ENCODE measurements at regions not wholly inside any gene's neighbourhood (a gene's known extent, or its start where the extent isn't known, plus 50 kb on each side); places are given as distances from the start of the nearest gene placed in this dataset.

- no peak for DNase-seq
Observed at GRCh38 chr20:18971574-18971973, 158.0 kb downstream of the SCP2D1 start.

GRCh38 chr20:18972251-18972876 lies 158.8 kb downstream of the SCP2D1 start:
- no peak for DNase-seq

GRCh38 chr20:18973529-18974173 lies 160.1 kb downstream of the SCP2D1 start:
- no peak for DNase-seq

GRCh38 chr20:18974660-18975059 lies 161.1 kb downstream of the SCP2D1 start:
- DNase-seq: no peak

GRCh38 chr20:18977441-18977840 lies 163.9 kb downstream of the SCP2D1 start:
- DNase-seq: no peak

GRCh38 chr20:18978311-18978710 lies 164.7 kb downstream of the SCP2D1 start:
- DNase-seq: no peak

- DNase-seq: no peak
Observed at GRCh38 chr20:18979132-18979531, 165.5 kb downstream of the SCP2D1 start.

- DNase-seq: no peak
Observed at GRCh38 chr20:18981962-18982539, 168.5 kb downstream of the SCP2D1 start.

- no peak for DNase-seq
Observed at GRCh38 chr20:18983796-18984195, 170.2 kb downstream of the SCP2D1 start.

- no peak for DNase-seq
Observed at GRCh38 chr20:18984238-18985200, 170.9 kb downstream of the SCP2D1 start.

- DNase-seq: no peak
Observed at GRCh38 chr20:18985551-18985950, 172.0 kb downstream of the SCP2D1 start.

- no peak for DNase-seq
Observed at GRCh38 chr20:18986146-18986830, 172.7 kb downstream of the SCP2D1 start.

- no peak for DNase-seq
Observed at GRCh38 chr20:18986895-18987580, 173.5 kb downstream of the SCP2D1 start.

GRCh38 chr20:18987781-18988360 lies 174.3 kb downstream of the SCP2D1 start:
- DNase-seq: no peak

- DNase-seq: no peak
Observed at GRCh38 chr20:18988701-18989100, 175.1 kb downstream of the SCP2D1 start.

- DNase-seq: no peak
Observed at GRCh38 chr20:18989736-18990474, 176.3 kb downstream of the SCP2D1 start.

- DNase-seq: no peak
Observed at GRCh38 chr20:18991012-18991411, 177.4 kb downstream of the SCP2D1 start.

- DNase-seq: no peak
Observed at GRCh38 chr20:18992418-18992817, 178.8 kb downstream of the SCP2D1 start.

GRCh38 chr20:18995455-18995854 lies 181.9 kb downstream of the SCP2D1 start:
- no peak for DNase-seq

GRCh38 chr20:18999086-18999485 lies 185.5 kb downstream of the SCP2D1 start:
- DNase-seq: no peak

GRCh38 chr20:19000078-19000477 lies 186.5 kb downstream of the SCP2D1 start:
- DNase-seq: no peak
